OCI-LY1 (cell line): ENCODE measurements at regions not wholly inside any gene's neighbourhood (a gene's known extent, or its start where the extent isn't known, plus 50 kb on each side); places are given as distances from the start of the nearest gene placed in this dataset.

ENCODE experiments used
- CTCF ChIP-seq: fragments of 200-600 bp; sonication (generic), shearing (Covaris generic); IDR thresholded peaks from 2 replicates; pipeline ENCODE4 v1.5.1; 2017; ENCODE audit warnings: mild to moderate bottlenecking, antibody characterized with exemption, low read length, moderate library complexity, mixed read lengths
- EZH2 ChIP-seq: fragments of 200-600 bp; sonication (generic), shearing (Covaris generic); IDR thresholded peaks from 2 replicates; pipeline ENCODE4 v1.8.0; 2017; ENCODE audit warnings: borderline replicate concordance, mixed run types, mild to moderate bottlenecking, antibody characterized with exemption, low read length, moderate library complexity, mixed read lengths

GRCh38 chr20:11780765-11781369 lies 136.8 kb upstream of the BTBD3 start:
- TF ChIP-seq CTCF (no peak), EZH2 (no peak)
